PC-9 (cell line): ENCODE measurements at regions not wholly inside any gene's neighbourhood (a gene's known extent, or its start where the extent isn't known, plus 50 kb on each side); places are given as distances from the start of the nearest gene placed in this dataset.

Experiments used
- CTCF ChIP-seq: fragments of 200-600 bp; sonication (generic); conservative IDR thresholded peaks from 2 replicates; pipeline ENCODE4 v1.6.1; 2017; ENCODE audit warnings: mixed run types, antibody characterized with exemption, mild to moderate bottlenecking, moderate library complexity
- EZH2 ChIP-seq: fragments of 200-600 bp; sonication (generic); IDR thresholded peaks from 2 replicates; pipeline ENCODE4 v1.8.0; 2017; ENCODE audit warnings: antibody characterized with exemption, low read depth

- TF ChIP-seq CTCF (peak; percentile 64), EZH2 (no peak)
Observed at GRCh38 chr11:112584672-112585071, 324.0 kb upstream of the PLET1 start.
